Sigmoid colon (tissue), 6 donors: ENCODE measurements at regions not wholly inside any gene's neighbourhood (a gene's known extent, or its start where the extent isn't known, plus 50 kb on each side); places are given as distances from the start of the nearest gene placed in this dataset.

Source experiments
- DNase-seq: peaks from one replicate; pipeline ENCODE4 v3.0.0-alpha.2; 2019
- H3K27ac ChIP-seq, 4 donors: fragments of 200-600 bp; sonication (generic); one replicate each; pipeline ENCODE4 v1.5.1; 2016 to 2019; ENCODE audit warnings: mild to moderate bottlenecking in 1 of 4
- H3K27me3 ChIP-seq, 3 donors: fragments of 200-600 bp; sonication (generic); one replicate each; pipeline ENCODE4 v1.5.1; 2019; ENCODE audit warnings: mild to moderate bottlenecking in 1 of 3
- H3K36me3 ChIP-seq, 4 donors: fragments of 200-600 bp; sonication (generic); one replicate each; pipeline ENCODE4 v1.5.1; 2016 to 2019
- H3K4me1 ChIP-seq, 4 donors: fragments of 200-600 bp; sonication (generic); one replicate each; pipeline ENCODE4 v1.5.1; 2017 to 2019
- H3K4me3 ChIP-seq, 4 donors: fragments of 200-600 bp; sonication (generic); one replicate each; pipeline ENCODE4 v1.5.1; 2017 to 2019; ENCODE audit warnings: mild to moderate bottlenecking in 2 of 4, moderate library complexity in 1 of 4
- H3K9me3 ChIP-seq, 4 donors: fragments of 200-600 bp in 3 of 4; sonication (generic) in 3 of 4; one replicate each; pipeline versions ENCODE4 v1.5.1 to v1.6.1; 2013 to 2019
- EP300 ChIP-seq, 4 donors: sonication (generic); formaldehyde crosslinking; IDR thresholded peaks; one replicate each; pipeline ENCODE4 v1.6.1; 2017; ENCODE audit warnings: antibody characterized with exemption in 4 of 4
- POLR2A ChIP-seq, 2 donors: fragments of 450-650 bp; IDR thresholded peaks; one replicate each; pipeline ENCODE4 v1.6.1; 2016; ENCODE audit warnings: antibody characterized with exemption in 2 of 2, mild to moderate bottlenecking in 2 of 2, moderate library complexity in 2 of 2
- POLR2AphosphoS5 ChIP-seq, 4 donors: sonication (generic); formaldehyde crosslinking; IDR thresholded peaks; one replicate each; pipeline ENCODE4 v1.6.1; 2017; ENCODE audit warnings: antibody characterized with exemption in 4 of 4
- WGBS, 2 donors: extraction: QIAGEN DNeasy Blood & Tissue Kit; methylation state at CpG; one replicate each; pipeline ENCODE4 v1.1.7; 2013; 5-methylcytosine and 5-hydroxymethylcytosine counted together
- intact Hi-C: fragments of 100-400 bp; cut with DNase I; formaldehyde crosslinking; loops from one replicate; pipeline ENCODE4 v1.15.1; 2023
- TF ChIP-seq, protein P1 (sequence below), 4 experiments: fragments of 450-650 bp in 3 of 4; fragments of 200-600 bp in 1 of 4; IDR thresholded peaks; one replicate each; pipeline ENCODE4 v1.5.1; 2016 to 2019; ENCODE audit warnings: antibody characterized with exemption in 4 of 4, mild to moderate bottlenecking in 3 of 4, moderate library complexity in 2 of 4
- donor health status: healthy with polysubstance abuse.
- donor health status: healthy.

- no peaks in the 10 kb centered on the region for H3K9me3 ChIP-seq
- H3K4me1 ChIP-seq = no peaks in the 10 kb centered on the region
- no peaks in the 10 kb centered on the region for H3K36me3 ChIP-seq
- H3K27ac ChIP-seq = no peak overlapping the region
- 79 to 82% methylated on average over 2 of the region's 2 CpGs for WGBS, 2 donors
- H3K4me3 ChIP-seq = no peak overlapping the region
- intact Hi-C loops = no loop called here
- DNase-seq = no peak
- no peak for TF ChIP-seq POLR2A (IDR thresholded peaks at IDR 0.05)
- TF ChIP-seq, protein P1, sequence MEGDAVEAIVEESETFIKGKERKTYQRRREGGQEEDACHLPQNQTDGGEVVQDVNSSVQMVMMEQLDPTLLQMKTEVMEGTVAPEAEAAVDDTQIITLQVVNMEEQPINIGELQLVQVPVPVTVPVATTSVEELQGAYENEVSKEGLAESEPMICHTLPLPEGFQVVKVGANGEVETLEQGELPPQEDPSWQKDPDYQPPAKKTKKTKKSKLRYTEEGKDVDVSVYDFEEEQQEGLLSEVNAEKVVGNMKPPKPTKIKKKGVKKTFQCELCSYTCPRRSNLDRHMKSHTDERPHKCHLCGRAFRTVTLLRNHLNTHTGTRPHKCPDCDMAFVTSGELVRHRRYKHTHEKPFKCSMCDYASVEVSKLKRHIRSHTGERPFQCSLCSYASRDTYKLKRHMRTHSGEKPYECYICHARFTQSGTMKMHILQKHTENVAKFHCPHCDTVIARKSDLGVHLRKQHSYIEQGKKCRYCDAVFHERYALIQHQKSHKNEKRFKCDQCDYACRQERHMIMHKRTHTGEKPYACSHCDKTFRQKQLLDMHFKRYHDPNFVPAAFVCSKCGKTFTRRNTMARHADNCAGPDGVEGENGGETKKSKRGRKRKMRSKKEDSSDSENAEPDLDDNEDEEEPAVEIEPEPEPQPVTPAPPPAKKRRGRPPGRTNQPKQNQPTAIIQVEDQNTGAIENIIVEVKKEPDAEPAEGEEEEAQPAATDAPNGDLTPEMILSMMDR (IDR thresholded peaks at IDR 0.05) = no peak
- TF ChIP-seq POLR2AphosphoS5 (IDR thresholded peaks at IDR 0.05) = no peak
- TF ChIP-seq EP300 (IDR thresholded peaks at IDR 0.05) = no peak
- H3K27me3 ChIP-seq = peaks cover 0 to 3% (median 0%) of the 10 kb centered on the region in 3 donors
Measured at GRCh38 chr17:71864755-71865154, 256.1 kb upstream of the SOX9 start.

- TF ChIP-seq, protein P1 (IDR thresholded peaks at IDR 0.05) = no peak
- TF ChIP-seq POLR2AphosphoS5 (IDR thresholded peaks at IDR 0.05) = no peak
- TF ChIP-seq POLR2A (IDR thresholded peaks at IDR 0.05) = no peak
- TF ChIP-seq EP300 (IDR thresholded peaks at IDR 0.05) = no peak
- intact Hi-C loops = no loop called here
- H3K4me1 ChIP-seq = no peaks in the 10 kb centered on the region
- H3K9me3 ChIP-seq = no peaks in the 10 kb centered on the region
- H3K4me3 ChIP-seq = no peak overlapping the region
- no peak overlapping the region for H3K27ac ChIP-seq
- no peaks in the 10 kb centered on the region for H3K36me3 ChIP-seq
- peaks cover 0 to 3% (median 0%) of the 10 kb centered on the region in 3 donors for H3K27me3 ChIP-seq
- WGBS, 2 donors = 66 to 85% methylated on average over 7 of the region's 7 CpGs
- DNase-seq = no peak
Measured at GRCh38 chr17:71866095-71866494, 254.7 kb upstream of the SOX9 start.

- no peaks in the 10 kb centered on the region for H3K36me3 ChIP-seq
- H3K9me3 ChIP-seq = no peaks in the 10 kb centered on the region
- no peaks in the 10 kb centered on the region for H3K4me1 ChIP-seq
- peaks cover 0 to 3% (median 0%) of the 10 kb centered on the region in 3 donors for H3K27me3 ChIP-seq
- intact Hi-C loops = no loop called here
- H3K27ac ChIP-seq = no peak overlapping the region
- no peak overlapping the region for H3K4me3 ChIP-seq
- TF ChIP-seq, protein P1 (IDR thresholded peaks at IDR 0.05) = no peak
- TF ChIP-seq POLR2A (IDR thresholded peaks at IDR 0.05) (no peak), POLR2AphosphoS5 (IDR thresholded peaks at IDR 0.05) (no peak), EP300 (IDR thresholded peaks at IDR 0.05) (no peak)
- WGBS, 2 donors = 16 to 50% methylated on average over 4 of the region's 4 CpGs
- no peak for DNase-seq
Measured at GRCh38 chr17:71869293-71869692, 251.5 kb upstream of the SOX9 start.

GRCh38 chr17:71869841-71870545, 250.8 kb upstream of the SOX9 start:
- no peak for DNase-seq
- Histone ChIP-seq H3K4me1 (no peaks in the 10 kb centered on the region), H3K27ac (no peak overlapping the region), H3K36me3 (no peaks in the 10 kb centered on the region), H3K27me3 (peaks cover 0 to 3% (median 0%) of the 10 kb centered on the region in 3 donors), H3K4me3 (no peak overlapping the region), H3K9me3 (no peaks in the 10 kb centered on the region)
- TF ChIP-seq, protein P1 (IDR thresholded peaks at IDR 0.05) = no peak
- TF ChIP-seq POLR2A (IDR thresholded peaks at IDR 0.05) (no peak), EP300 (IDR thresholded peaks at IDR 0.05) (no peak), POLR2AphosphoS5 (IDR thresholded peaks at IDR 0.05) (no peak)
- intact Hi-C loops = no loop called here
- WGBS, 2 donors = 73 to 80% methylated on average over 6 of the region's 6 CpGs

- Histone ChIP-seq H3K4me1 (no peaks in the 10 kb centered on the region), H3K27ac (no peak overlapping the region), H3K9me3 (no peaks in the 10 kb centered on the region), H3K27me3 (peaks cover 0 to 3% (median 0%) of the 10 kb centered on the region in 3 donors), H3K36me3 (no peaks in the 10 kb centered on the region), H3K4me3 (no peak overlapping the region)
- DNase-seq = no peak
- intact Hi-C loops = no loop called here
- 15 to 27% methylated on average over 1 of the region's 1 CpG for WGBS, 2 donors
- TF ChIP-seq POLR2AphosphoS5 (IDR thresholded peaks at IDR 0.05) = no peak
- TF ChIP-seq, protein P1 (IDR thresholded peaks at IDR 0.05) = no peak
- no peak for TF ChIP-seq EP300 (IDR thresholded peaks at IDR 0.05)
- no peak for TF ChIP-seq POLR2A (IDR thresholded peaks at IDR 0.05)
Measured at GRCh38 chr17:71870546-71870862, 250.3 kb upstream of the SOX9 start.
